Chondrocyte (in vitro differentiated cells): ENCODE measurements at regions not wholly inside any gene's neighbourhood (a gene's known extent, or its start where the extent isn't known, plus 50 kb on each side); places are given as distances from the start of the nearest gene placed in this dataset.
"Not testable (repeated sequence)": the region's sequence is repeated elsewhere in the genome, so short reads cannot be mapped to it uniquely, and the experiment has no call there.

ENCODE experiments used
- DNase-seq: peaks from one replicate; pipeline ENCODE4 v3.0.0; 2021; ENCODE audit warnings: mixed read lengths, low spot score
- H3K27ac Mint-ChIP-seq: one replicate; pipeline ENCODE4 v1.8.0; 2021; ENCODE audit warnings: mild to moderate bottlenecking, moderate library complexity, mixed read lengths; ENCODE audit not compliant: unreplicated experiment
- H3K27me3 Mint-ChIP-seq: 2 replicates; pipeline ENCODE4 v1.8.0; 2021; ENCODE audit warnings: low read depth, mixed read lengths
- H3K36me3 Mint-ChIP-seq: 2 replicates; pipeline ENCODE4 v1.8.0; 2021; ENCODE audit warnings: low read depth, mixed read lengths
- H3K4me1 Mint-ChIP-seq: 2 replicates; pipeline ENCODE4 v1.8.0; 2021; ENCODE audit warnings: low read depth, mild to moderate bottlenecking, mixed read lengths
- H3K4me3 Mint-ChIP-seq: one replicate; pipeline ENCODE4 v1.8.0; 2021; ENCODE audit warnings: mild to moderate bottlenecking, moderate library complexity, mixed read lengths; ENCODE audit not compliant: unreplicated experiment
- H3K9me3 Mint-ChIP-seq: 2 replicates; pipeline ENCODE4 v1.8.0; 2021; ENCODE audit warnings: low read depth, mixed read lengths
- CTCF ChIP-seq: fragments of 200-600 bp; sonication (generic); IDR thresholded peaks from 2 replicates; pipeline ENCODE4 v1.5.0; 2021; ENCODE audit warnings: antibody characterized with exemption, mild to moderate bottlenecking, moderate library complexity

DNA sequence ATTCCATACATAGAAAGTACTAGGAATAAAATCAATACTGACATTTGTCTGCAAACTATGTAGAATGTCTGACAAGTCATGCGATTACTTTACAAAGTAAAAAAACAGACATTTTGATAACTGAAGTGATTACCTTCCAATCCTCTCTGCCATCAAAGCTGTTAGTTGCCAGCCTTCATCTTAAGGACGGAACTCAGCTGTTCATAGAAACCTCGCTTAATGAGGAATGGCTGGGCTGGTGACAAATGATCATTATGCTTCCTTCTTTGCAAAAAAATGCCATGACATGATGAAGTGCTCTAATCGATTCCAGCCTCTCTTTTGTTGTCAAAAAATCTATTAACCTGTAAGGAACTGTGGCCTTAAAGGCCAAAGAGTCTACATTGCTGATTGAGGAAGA, 1214.9 kb upstream of the IGFBP7 start:
- no peak for TF ChIP-seq CTCF
- no peaks in the 10 kb centered on the region for H3K4me1 Mint-ChIP-seq
- H3K27ac Mint-ChIP-seq = no peak overlapping the region
- no peaks in the 10 kb centered on the region for H3K36me3 Mint-ChIP-seq
- no peak for DNase-seq
- H3K9me3 Mint-ChIP-seq = no peaks in the 10 kb centered on the region
- no peaks in the 10 kb centered on the region for H3K27me3 Mint-ChIP-seq
- H3K4me3 Mint-ChIP-seq = no peak overlapping the region

DNA sequence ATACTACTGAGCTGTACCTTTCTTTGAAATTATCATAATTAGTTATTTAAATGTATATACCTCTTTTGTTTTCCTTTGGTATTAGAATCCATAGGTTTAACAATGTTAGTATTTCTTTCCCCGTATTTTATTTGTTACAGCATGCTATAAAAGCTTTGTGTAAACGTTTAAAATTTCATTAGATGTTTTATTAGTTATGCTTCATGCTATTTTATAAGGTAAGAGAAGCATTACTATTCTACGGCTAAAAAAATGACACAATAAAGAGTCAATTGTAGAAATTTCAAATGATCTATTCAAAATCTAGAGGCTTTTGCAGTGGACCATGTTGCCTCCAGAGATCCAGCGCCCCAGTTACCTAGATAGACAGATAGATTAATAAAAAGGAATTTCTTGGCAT, 1203.3 kb upstream of the IGFBP7 start:
- H3K4me3 Mint-ChIP-seq = no peak overlapping the region
- H3K27ac Mint-ChIP-seq = no peak overlapping the region
- TF ChIP-seq CTCF = no peak
- no peaks in the 10 kb centered on the region for H3K27me3 Mint-ChIP-seq
- no peak for DNase-seq
- H3K9me3 Mint-ChIP-seq = no peaks in the 10 kb centered on the region
- no peaks in the 10 kb centered on the region for H3K4me1 Mint-ChIP-seq
- H3K36me3 Mint-ChIP-seq = no peaks in the 10 kb centered on the region

DNA sequence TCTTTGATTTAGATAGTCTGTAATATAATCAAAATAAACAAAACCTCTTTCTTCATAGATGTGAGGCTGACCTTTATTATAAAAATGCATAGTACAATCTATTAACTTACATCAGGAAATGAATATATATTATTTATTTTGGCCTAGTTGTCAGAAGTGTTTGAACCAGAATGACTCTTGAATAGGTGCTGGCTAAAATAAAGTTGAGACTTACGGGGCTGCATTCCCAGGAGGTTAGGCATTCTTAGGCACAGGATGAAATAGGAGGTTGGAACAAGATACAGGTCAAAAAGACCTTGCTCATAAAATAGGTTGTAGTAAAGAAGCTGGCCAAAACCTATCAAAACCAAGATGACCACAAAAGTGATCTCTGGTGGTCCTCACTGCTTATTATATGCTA, 1193.3 kb upstream of the IGFBP7 start:
- no peak for DNase-seq
- Mint-ChIP-seq H3K27me3 (peaks cover 2% of the 10 kb centered on the region), H3K9me3 (peaks cover 8% of the 10 kb centered on the region), H3K4me3 (no peak overlapping the region), H3K36me3 (no peaks in the 10 kb centered on the region), H3K4me1 (no peaks in the 10 kb centered on the region), H3K27ac (no peak overlapping the region)
- no peak for TF ChIP-seq CTCF

GRCh38 chr4:58301376-58301999, 1191.3 kb upstream of the IGFBP7 start:
- H3K4me1 Mint-ChIP-seq = no peaks in the 10 kb centered on the region
- peaks cover 8% of the 10 kb centered on the region for H3K9me3 Mint-ChIP-seq
- TF ChIP-seq CTCF = no peak
- no peaks in the 10 kb centered on the region for H3K36me3 Mint-ChIP-seq
- no peak overlapping the region for H3K4me3 Mint-ChIP-seq
- H3K27ac Mint-ChIP-seq = no peak overlapping the region
- H3K27me3 Mint-ChIP-seq = peaks cover 2% of the 10 kb centered on the region
- no peak for DNase-seq

GRCh38 chr4:58286335-58286734, 1176.2 kb upstream of the IGFBP7 start:
- H3K4me1 Mint-ChIP-seq = no peaks in the 10 kb centered on the region
- H3K27ac Mint-ChIP-seq = no peak overlapping the region
- no peaks in the 10 kb centered on the region for H3K27me3 Mint-ChIP-seq
- H3K9me3 Mint-ChIP-seq = peaks cover 5% of the 10 kb centered on the region
- no peaks in the 10 kb centered on the region for H3K36me3 Mint-ChIP-seq
- no peak for DNase-seq
- no peak for TF ChIP-seq CTCF
- H3K4me3 Mint-ChIP-seq = no peak overlapping the region

DNA sequence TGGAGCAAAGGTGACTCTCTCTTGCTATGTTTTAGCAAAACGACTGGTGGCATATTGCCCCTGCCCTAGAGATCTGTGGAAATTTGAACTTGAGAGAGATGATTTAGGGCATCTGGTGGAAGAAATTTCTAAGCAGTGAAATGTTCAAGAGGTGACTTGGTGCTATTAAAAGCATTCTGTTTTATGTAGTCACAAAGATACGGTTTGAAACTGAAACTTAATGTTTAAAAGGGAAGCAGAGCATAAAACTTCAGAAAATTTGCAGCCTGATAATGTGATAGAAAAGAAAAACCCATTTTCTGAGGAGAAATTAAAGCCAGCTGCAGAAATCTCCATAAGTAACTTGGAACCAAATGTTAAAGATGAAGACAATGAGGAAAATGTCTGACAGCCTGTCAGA, 1170.7 kb upstream of the IGFBP7 start:
- H3K9me3 Mint-ChIP-seq, H3K4me3 Mint-ChIP-seq, DNase-seq, H3K27ac Mint-ChIP-seq, H3K4me1 Mint-ChIP-seq, H3K27me3 Mint-ChIP-seq, H3K36me3 Mint-ChIP-seq: not testable (repeated sequence)
